ENCODE measurements at regions not wholly inside any gene's neighbourhood (a gene's known extent, or its start where the extent isn't known, plus 50 kb on each side); places are given as distances from the start of the nearest gene placed in this dataset.
"Not testable (repeated sequence)": the region's sequence is repeated elsewhere in the genome, so short reads cannot be mapped to it uniquely, and the experiment has no call there.

GRCh38 chr4:156411531-156411930, 457.9 kb upstream of the CTSO start:
- DNase-seq (ENCODE audit: low spot score), result no peak

- no peak for DNase-seq (ENCODE audit: low spot score)
Observed at GRCh38 chr4:156408749-156409148, 455.1 kb upstream of the CTSO start.

GRCh38 chr4:156401371-156401770, 447.7 kb upstream of the CTSO start:
- DNase-seq (ENCODE audit: low spot score), result no peak

GRCh38 chr4:156396534-156396933, 442.9 kb upstream of the CTSO start:
- no peak for DNase-seq (ENCODE audit: low spot score)

GRCh38 chr4:156391325-156391653, 437.6 kb upstream of the CTSO start:
- no peak for DNase-seq (ENCODE audit: low spot score)

- no peak for DNase-seq (ENCODE audit: low spot score)
Observed at GRCh38 chr4:156390599-156391324, 437.1 kb upstream of the CTSO start.

GRCh38 chr4:156388826-156389225, 435.2 kb upstream of the CTSO start:
- DNase-seq (ENCODE audit: low spot score), result no peak

- DNase-seq (ENCODE audit: low spot score), result no peak
Observed at GRCh38 chr4:156378033-156378665, 424.5 kb upstream of the CTSO start.

GRCh38 chr4:156377036-156377710, 423.5 kb upstream of the CTSO start:
- DNase-seq (ENCODE audit: low spot score), result no peak

GRCh38 chr4:156374894-156375293, 421.2 kb upstream of the CTSO start:
- DNase-seq (ENCODE audit: low spot score), result no peak

GRCh38 chr4:156374069-156374468, 420.4 kb upstream of the CTSO start:
- DNase-seq (ENCODE audit: low spot score), result no peak

GRCh38 chr4:156367502-156367901, 413.8 kb upstream of the CTSO start:
- not testable (repeated sequence) for DNase-seq (ENCODE audit: low spot score)

GRCh38 chr4:156362581-156362980, 408.9 kb upstream of the CTSO start:
- DNase-seq (ENCODE audit: low spot score), result no peak

GRCh38 chr4:156347412-156348075, 393.9 kb upstream of the CTSO start:
- DNase-seq (ENCODE audit: low spot score), result no peak

- DNase-seq (ENCODE audit: low spot score), result no peak
Observed at GRCh38 chr4:156346959-156347385, 393.3 kb upstream of the CTSO start.

GRCh38 chr4:156344397-156344796, 390.7 kb upstream of the CTSO start:
- DNase-seq (ENCODE audit: low spot score), result no peak

- no peak for DNase-seq (ENCODE audit: low spot score)
Observed at GRCh38 chr4:156336511-156336910, 382.8 kb upstream of the CTSO start.

- DNase-seq (ENCODE audit: low spot score), result no peak
Observed at GRCh38 chr4:156335721-156336120, 382.1 kb upstream of the CTSO start.

GRCh38 chr4:156330436-156331031, 376.9 kb upstream of the CTSO start:
- no peak for DNase-seq (ENCODE audit: low spot score)

- DNase-seq (ENCODE audit: low spot score), result no peak
Observed at GRCh38 chr4:156329779-156330178, 376.1 kb upstream of the CTSO start.

- DNase-seq (ENCODE audit: low spot score), result no peak
Observed at GRCh38 chr4:156328882-156329281, 375.2 kb upstream of the CTSO start.

GRCh38 chr4:156326246-156326645, 372.6 kb upstream of the CTSO start:
- DNase-seq (ENCODE audit: low spot score), result no peak

Measured in SK-N-DZ (cell line).